Stomach (tissue), 4 donors: ENCODE measurements at regions not wholly inside any gene's neighbourhood (a gene's known extent, or its start where the extent isn't known, plus 50 kb on each side); places are given as distances from the start of the nearest gene placed in this dataset.

ENCODE experiments used
- CTCF ChIP-seq, 7 experiments: fragments of 450-650 bp in 4 of 7; fragments of 200-600 bp in 3 of 7; sonication (generic) in 3 of 7; IDR thresholded peaks; one replicate each; pipeline ENCODE4 v1.5.1; 2016 to 2019; ENCODE audit warnings: antibody characterized with exemption in 7 of 7, control low read depth in 2 of 7, mild to moderate bottlenecking in 1 of 7
- POLR2AphosphoS5 ChIP-seq, 3 donors: sonication (generic); formaldehyde crosslinking; IDR thresholded peaks; one replicate each; pipeline ENCODE4 v1.6.1; 2016; ENCODE audit warnings: antibody characterized with exemption in 3 of 3

- no peak for TF ChIP-seq CTCF (IDR thresholded peaks at IDR 0.05)
- no peak for TF ChIP-seq POLR2AphosphoS5 (IDR thresholded peaks at IDR 0.05)
These were observed 1071.1 kb upstream of the FLRT2 start for GRCh38 chr14:84458881-84459280.
